ENCODE measurements at regions not wholly inside any gene's neighbourhood (a gene's known extent, or its start where the extent isn't known, plus 50 kb on each side); places are given as distances from the start of the nearest gene placed in this dataset.

- TF ChIP-seq, protein P1, sequence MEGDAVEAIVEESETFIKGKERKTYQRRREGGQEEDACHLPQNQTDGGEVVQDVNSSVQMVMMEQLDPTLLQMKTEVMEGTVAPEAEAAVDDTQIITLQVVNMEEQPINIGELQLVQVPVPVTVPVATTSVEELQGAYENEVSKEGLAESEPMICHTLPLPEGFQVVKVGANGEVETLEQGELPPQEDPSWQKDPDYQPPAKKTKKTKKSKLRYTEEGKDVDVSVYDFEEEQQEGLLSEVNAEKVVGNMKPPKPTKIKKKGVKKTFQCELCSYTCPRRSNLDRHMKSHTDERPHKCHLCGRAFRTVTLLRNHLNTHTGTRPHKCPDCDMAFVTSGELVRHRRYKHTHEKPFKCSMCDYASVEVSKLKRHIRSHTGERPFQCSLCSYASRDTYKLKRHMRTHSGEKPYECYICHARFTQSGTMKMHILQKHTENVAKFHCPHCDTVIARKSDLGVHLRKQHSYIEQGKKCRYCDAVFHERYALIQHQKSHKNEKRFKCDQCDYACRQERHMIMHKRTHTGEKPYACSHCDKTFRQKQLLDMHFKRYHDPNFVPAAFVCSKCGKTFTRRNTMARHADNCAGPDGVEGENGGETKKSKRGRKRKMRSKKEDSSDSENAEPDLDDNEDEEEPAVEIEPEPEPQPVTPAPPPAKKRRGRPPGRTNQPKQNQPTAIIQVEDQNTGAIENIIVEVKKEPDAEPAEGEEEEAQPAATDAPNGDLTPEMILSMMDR (IDR thresholded peaks at IDR 0.05; ENCODE audit: low read depth, low read length), result no peak
- no peak for TF ChIP-seq EZH2phosphoT487 (IDR thresholded peaks at IDR 0.05; ENCODE audit: low read depth)
Observed at GRCh38 chr4:129387666-129388065, 291.7 kb downstream of the C4orf33 start.

All from OCI-LY3 (cell line).